HL-60/S4 treated with phorbol 12-myristate 13-acetate at 8.2 ng/mL for 4 days and 3 days (cell line): ENCODE measurements at regions not wholly inside any gene's neighbourhood (a gene's known extent, or its start where the extent isn't known, plus 50 kb on each side); places are given as distances from the start of the nearest gene placed in this dataset.
"Not testable (repeated sequence)": the region's sequence is repeated elsewhere in the genome, so short reads cannot be mapped to it uniquely, and the experiment has no call there.

ENCODE experiments used
- in situ Hi-C: fragments of 300-500 bp; cut with MboI; formaldehyde crosslinking; loops from 2 replicates; pipeline ENCODE4 v1.15.0; 2022; ENCODE audit warnings: low sequenced_read_pairs

GRCh38 chr13:78098249-78098648 is 179.6 kb upstream of the EDNRB start:
- in situ Hi-C loops, result no loop called here

- in situ Hi-C loops, result no loop called here
Measured at GRCh38 chr13:78096221-78096620, 177.6 kb upstream of the EDNRB start.

- in situ Hi-C loops, result no loop called here
Measured at GRCh38 chr13:78087966-78088678, 169.5 kb upstream of the EDNRB start.

- in situ Hi-C loops, result no loop called here
Measured at GRCh38 chr13:78085434-78086225, 167.0 kb upstream of the EDNRB start.

- in situ Hi-C loops, result no loop called here
Measured at GRCh38 chr13:78084401-78084800, 165.8 kb upstream of the EDNRB start.

GRCh38 chr13:78078168-78078567 is 159.5 kb upstream of the EDNRB start:
- in situ Hi-C loops, result no loop called here

- in situ Hi-C loops, result no loop called here
Measured at GRCh38 chr13:78067290-78067689, 148.7 kb upstream of the EDNRB start.

- in situ Hi-C loops, result no loop called here
Measured at GRCh38 chr13:78065141-78065540, 146.5 kb upstream of the EDNRB start.

- in situ Hi-C loops, result no loop called here
Measured at GRCh38 chr13:78061806-78062205, 143.2 kb upstream of the EDNRB start.

GRCh38 chr13:78060966-78061365 is 142.3 kb upstream of the EDNRB start:
- in situ Hi-C loops, result no loop called here

- in situ Hi-C loops, result not testable (repeated sequence)
Measured at GRCh38 chr13:78056865-78057264, 138.2 kb upstream of the EDNRB start.

- in situ Hi-C loops, result no loop called here
Measured at GRCh38 chr13:78054157-78054556, 135.5 kb upstream of the EDNRB start.

GRCh38 chr13:78047151-78047550 is 128.5 kb upstream of the EDNRB start:
- in situ Hi-C loops, result no loop called here

- in situ Hi-C loops, result no loop called here
Measured at GRCh38 chr13:78046331-78046730, 127.7 kb upstream of the EDNRB start.

- in situ Hi-C loops, result no loop called here
Measured at GRCh38 chr13:78045916-78046315, 127.3 kb upstream of the EDNRB start.

GRCh38 chr13:78041366-78041765 is 122.7 kb upstream of the EDNRB start:
- in situ Hi-C loops, result not testable (repeated sequence)

GRCh38 chr13:78040205-78040830 is 121.7 kb upstream of the EDNRB start:
- in situ Hi-C loops, result no loop called here

- in situ Hi-C loops, result no loop called here
Measured at GRCh38 chr13:78036841-78037240, 118.2 kb upstream of the EDNRB start.

GRCh38 chr13:78035500-78035899 is 116.9 kb upstream of the EDNRB start:
- in situ Hi-C loops, result no loop called here

GRCh38 chr13:78033509-78033908 is 114.9 kb upstream of the EDNRB start:
- in situ Hi-C loops, result no loop called here

GRCh38 chr13:78032132-78032531 is 113.5 kb upstream of the EDNRB start:
- in situ Hi-C loops, result no loop called here

GRCh38 chr13:78030341-78030896 is 111.8 kb upstream of the EDNRB start:
- in situ Hi-C loops, result no loop called here
